ENCODE measurements at regions not wholly inside any gene's neighbourhood (a gene's known extent, or its start where the extent isn't known, plus 50 kb on each side); places are given as distances from the start of the nearest gene placed in this dataset.

DNA sequence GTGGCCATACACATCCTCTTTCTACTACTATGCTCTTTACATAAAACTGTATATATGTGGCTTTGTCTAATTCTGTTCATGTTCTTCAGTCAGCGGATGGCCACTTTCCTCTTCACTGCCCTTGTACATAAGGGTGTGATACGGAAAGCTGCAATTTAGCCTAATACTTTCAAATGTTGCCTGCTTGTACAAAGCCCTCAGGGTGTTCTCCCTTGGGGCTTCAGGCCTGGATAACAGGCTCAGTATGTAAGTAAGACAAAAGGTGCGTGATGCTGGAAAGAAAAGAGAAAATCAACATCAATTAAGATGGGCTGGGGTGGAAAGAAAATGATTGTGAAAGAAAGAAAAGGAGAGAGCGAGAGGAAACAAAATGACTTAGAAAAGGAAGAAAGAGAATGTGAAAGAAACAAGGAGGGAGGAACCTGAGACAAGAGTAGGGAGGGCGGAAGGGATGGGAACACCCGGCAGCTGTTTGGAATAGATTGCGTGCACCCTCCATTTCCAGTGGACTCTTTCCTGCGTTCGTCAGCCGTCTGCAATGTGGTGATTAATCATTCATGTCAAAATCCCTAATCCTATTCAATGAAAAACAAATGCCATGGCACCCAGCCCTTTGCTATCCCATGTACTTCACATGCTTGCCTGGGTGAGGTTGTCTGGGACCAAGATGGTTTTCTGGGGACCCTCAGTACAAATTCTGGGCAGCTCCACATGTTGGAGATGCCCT, 553.6 kb downstream of the NUF2 start:
- intact Hi-C loops (cut with DNase I; ENCODE audit: low total_unique reads), result no loop called here
- peak overlapping the region; percentile 77 to 79 for H3K27ac ChIP-seq
- DNase-seq, result peak; percentile 67 to 72
- no peak for TF ChIP-seq POLR2A (IDR thresholded peaks at IDR 0.05)
- TF ChIP-seq, protein P1, sequence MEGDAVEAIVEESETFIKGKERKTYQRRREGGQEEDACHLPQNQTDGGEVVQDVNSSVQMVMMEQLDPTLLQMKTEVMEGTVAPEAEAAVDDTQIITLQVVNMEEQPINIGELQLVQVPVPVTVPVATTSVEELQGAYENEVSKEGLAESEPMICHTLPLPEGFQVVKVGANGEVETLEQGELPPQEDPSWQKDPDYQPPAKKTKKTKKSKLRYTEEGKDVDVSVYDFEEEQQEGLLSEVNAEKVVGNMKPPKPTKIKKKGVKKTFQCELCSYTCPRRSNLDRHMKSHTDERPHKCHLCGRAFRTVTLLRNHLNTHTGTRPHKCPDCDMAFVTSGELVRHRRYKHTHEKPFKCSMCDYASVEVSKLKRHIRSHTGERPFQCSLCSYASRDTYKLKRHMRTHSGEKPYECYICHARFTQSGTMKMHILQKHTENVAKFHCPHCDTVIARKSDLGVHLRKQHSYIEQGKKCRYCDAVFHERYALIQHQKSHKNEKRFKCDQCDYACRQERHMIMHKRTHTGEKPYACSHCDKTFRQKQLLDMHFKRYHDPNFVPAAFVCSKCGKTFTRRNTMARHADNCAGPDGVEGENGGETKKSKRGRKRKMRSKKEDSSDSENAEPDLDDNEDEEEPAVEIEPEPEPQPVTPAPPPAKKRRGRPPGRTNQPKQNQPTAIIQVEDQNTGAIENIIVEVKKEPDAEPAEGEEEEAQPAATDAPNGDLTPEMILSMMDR (IDR thresholded peaks at IDR 0.05), result no peak
- H3K27me3 ChIP-seq, result no peaks in the 10 kb centered on the region
- peak overlapping the region in 1 of 2 donors; percentile 10 for H3K4me3 ChIP-seq
- no peaks in the 10 kb centered on the region for H3K4me1 ChIP-seq
- no peaks in the 10 kb centered on the region for H3K36me3 ChIP-seq
- no peaks in the 10 kb centered on the region for H3K9me3 ChIP-seq

DNA sequence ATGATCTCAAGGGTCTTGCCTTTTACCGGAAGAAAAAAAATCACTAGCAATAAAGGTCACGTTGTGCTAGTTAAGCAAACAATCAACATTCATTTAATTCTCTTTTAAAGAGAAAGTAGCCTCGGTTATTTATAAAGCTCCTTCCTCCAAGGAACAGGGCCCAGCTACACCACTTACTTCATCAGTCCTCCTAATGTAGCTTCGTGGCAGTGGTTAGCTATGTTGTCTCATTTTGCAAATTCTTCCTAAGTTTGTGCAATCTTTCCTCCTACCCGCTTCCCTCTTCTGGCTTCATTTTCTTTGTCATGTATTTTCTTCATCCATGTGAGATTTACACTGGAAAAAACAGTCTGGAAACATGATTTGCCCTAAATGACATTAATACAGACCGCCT, 554.2 kb downstream of the NUF2 start:
- no peaks in the 10 kb centered on the region for H3K9me3 ChIP-seq
- intact Hi-C loops (cut with DNase I; ENCODE audit: low total_unique reads), result no loop called here
- no peaks in the 10 kb centered on the region for H3K4me1 ChIP-seq
- H3K36me3 ChIP-seq, result no peaks in the 10 kb centered on the region
- H3K4me3 ChIP-seq, result peak overlapping the region in 1 of 2 donors; percentile 10
- no peaks in the 10 kb centered on the region for H3K27me3 ChIP-seq
- TF ChIP-seq POLR2A (IDR thresholded peaks at IDR 0.05), result no peak
- TF ChIP-seq, protein P1 (IDR thresholded peaks at IDR 0.05), result no peak
- DNase-seq, result peak in 1 of 2 donors; percentile 60
- H3K27ac ChIP-seq, result peak overlapping the region; percentile 77 to 79

DNA sequence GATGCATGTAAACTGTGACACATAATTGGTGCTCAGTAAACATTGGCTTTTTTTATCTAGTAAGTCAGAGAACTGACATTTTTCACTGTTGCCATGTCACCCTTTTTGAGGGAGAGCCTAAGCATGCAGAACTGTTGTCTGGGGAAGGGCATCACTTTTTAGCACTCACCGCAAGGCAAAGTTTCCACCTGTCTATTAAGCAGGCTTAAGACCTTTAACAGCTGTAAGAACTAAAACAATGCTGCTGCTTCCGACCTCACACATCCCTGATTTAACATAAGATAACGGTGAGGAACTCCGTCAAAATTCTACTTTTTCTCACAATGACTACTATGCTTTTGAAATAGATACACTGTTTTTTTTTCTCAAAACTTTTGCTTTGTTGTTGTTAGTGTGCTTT, 554.8 kb downstream of the NUF2 start:
- no peaks in the 10 kb centered on the region for H3K27me3 ChIP-seq
- no peaks in the 10 kb centered on the region for H3K4me1 ChIP-seq
- TF ChIP-seq POLR2A (IDR thresholded peaks at IDR 0.05), result no peak
- TF ChIP-seq, protein P1 (IDR thresholded peaks at IDR 0.05), result no peak
- H3K4me3 ChIP-seq, result no peak overlapping the region
- no peaks in the 10 kb centered on the region for H3K9me3 ChIP-seq
- H3K36me3 ChIP-seq, result no peaks in the 10 kb centered on the region
- DNase-seq, result no peak
- intact Hi-C loops (cut with DNase I; ENCODE audit: low total_unique reads), result no loop called here
- H3K27ac ChIP-seq, result peak overlapping the region; percentile 77 to 79

DNA sequence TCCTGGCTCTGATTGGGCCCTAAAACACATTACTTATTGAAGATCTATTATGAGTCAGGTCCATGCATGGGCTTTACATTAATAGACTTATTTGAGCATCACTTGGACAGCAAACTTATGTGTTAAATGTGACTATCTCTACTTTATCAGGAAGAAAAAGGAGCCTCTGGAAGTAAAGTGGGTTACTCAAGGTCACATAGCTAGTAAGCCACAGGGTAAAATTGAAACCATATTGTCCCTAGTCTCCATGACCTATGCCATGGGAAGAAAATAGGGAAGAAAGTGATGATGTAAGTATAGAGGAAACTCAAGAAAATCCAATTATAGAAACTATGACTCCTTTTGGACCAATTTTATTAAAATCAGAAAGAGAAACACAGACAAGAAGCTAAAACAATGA, 555.3 kb downstream of the NUF2 start:
- peak overlapping the region in 1 of 2 donors; percentile 25 for H3K27ac ChIP-seq
- H3K4me3 ChIP-seq, result no peak overlapping the region
- no peaks in the 10 kb centered on the region for H3K9me3 ChIP-seq
- TF ChIP-seq, protein P1 (IDR thresholded peaks at IDR 0.05), result no peak
- TF ChIP-seq POLR2A (IDR thresholded peaks at IDR 0.05), result no peak
- H3K36me3 ChIP-seq, result no peaks in the 10 kb centered on the region
- intact Hi-C loops (cut with DNase I; ENCODE audit: low total_unique reads), result no loop called here
- H3K4me1 ChIP-seq, result no peaks in the 10 kb centered on the region
- H3K27me3 ChIP-seq, result no peaks in the 10 kb centered on the region
- no peak for DNase-seq

DNA sequence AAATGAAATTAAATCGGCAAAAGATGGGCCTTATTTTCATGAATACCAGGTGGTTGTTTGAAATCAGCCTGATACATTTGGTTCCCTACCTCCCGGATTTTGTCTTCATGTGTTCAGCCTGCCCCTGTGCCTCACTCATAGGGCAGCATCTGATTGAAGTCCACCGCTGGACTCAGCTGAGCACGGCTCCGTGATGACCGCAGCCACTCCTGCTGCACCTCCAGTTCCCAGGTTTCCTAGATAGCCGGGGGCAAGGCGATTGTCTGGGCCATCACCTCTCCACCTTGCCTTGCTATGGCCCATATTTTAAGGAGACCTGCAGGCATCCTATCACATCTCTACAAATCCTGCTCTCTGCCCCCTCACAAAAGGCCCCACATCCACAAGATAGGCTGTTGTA, 563.8 kb downstream of the NUF2 start:
- Histone ChIP-seq H3K27ac (no peak overlapping the region), H3K9me3 (no peaks in the 10 kb centered on the region)
- DNase-seq, result no peak

More for the DNA sequence above, 563.8 kb downstream of the NUF2 start:
- no peak overlapping the region for H3K4me3 ChIP-seq
- H3K36me3 ChIP-seq, result no peaks in the 10 kb centered on the region
- intact Hi-C loops (cut with DNase I; ENCODE audit: low total_unique reads), result no loop called here
- no peaks in the 10 kb centered on the region for H3K27me3 ChIP-seq
- no peaks in the 10 kb centered on the region for H3K4me1 ChIP-seq
- no peak for TF ChIP-seq POLR2A (IDR thresholded peaks at IDR 0.05)
- TF ChIP-seq, protein P1 (IDR thresholded peaks at IDR 0.05), result no peak
